ENCODE measurements at regions not wholly inside any gene's neighbourhood (a gene's known extent, or its start where the extent isn't known, plus 50 kb on each side); places are given as distances from the start of the nearest gene placed in this dataset.

DNA sequence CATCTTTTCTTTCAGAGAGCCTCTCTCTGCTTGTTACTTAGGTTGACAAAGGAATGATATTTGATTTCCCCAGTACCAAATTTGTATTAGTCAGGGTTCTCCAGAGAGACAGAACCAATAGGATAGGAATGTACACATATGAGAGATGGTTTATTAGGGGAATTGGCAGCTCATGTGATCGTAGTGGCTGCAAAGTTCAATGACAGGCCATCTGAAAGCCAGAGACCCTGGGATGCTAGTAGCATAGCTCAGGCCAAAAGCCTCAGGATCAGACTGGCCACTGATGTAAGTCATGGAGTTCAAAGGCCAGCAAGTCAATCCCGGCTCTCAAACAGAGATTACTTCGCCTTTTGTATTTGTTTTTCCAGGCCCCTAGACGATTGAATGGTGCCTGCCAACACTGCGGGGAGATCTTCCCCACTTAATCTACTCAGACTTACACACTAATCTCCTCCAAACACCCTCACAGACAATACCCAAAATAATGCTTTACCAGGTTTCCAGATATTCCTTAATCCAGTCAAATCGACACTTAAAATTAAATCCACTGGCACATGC, 215.5 kb downstream of the ALDH8A1 start:
- no peak overlapping the region for H3K4me3 ChIP-seq (replicated peaks; ENCODE audit: low read depth, low read length)
- TF ChIP-seq, protein P1, sequence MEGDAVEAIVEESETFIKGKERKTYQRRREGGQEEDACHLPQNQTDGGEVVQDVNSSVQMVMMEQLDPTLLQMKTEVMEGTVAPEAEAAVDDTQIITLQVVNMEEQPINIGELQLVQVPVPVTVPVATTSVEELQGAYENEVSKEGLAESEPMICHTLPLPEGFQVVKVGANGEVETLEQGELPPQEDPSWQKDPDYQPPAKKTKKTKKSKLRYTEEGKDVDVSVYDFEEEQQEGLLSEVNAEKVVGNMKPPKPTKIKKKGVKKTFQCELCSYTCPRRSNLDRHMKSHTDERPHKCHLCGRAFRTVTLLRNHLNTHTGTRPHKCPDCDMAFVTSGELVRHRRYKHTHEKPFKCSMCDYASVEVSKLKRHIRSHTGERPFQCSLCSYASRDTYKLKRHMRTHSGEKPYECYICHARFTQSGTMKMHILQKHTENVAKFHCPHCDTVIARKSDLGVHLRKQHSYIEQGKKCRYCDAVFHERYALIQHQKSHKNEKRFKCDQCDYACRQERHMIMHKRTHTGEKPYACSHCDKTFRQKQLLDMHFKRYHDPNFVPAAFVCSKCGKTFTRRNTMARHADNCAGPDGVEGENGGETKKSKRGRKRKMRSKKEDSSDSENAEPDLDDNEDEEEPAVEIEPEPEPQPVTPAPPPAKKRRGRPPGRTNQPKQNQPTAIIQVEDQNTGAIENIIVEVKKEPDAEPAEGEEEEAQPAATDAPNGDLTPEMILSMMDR (IDR thresholded peaks at IDR 0.05; ENCODE audit: low read depth, low read length, missing control alignments), result no peak
- no peak for DNase-seq (ENCODE audit: extremely low read depth, low read depth)

DNA sequence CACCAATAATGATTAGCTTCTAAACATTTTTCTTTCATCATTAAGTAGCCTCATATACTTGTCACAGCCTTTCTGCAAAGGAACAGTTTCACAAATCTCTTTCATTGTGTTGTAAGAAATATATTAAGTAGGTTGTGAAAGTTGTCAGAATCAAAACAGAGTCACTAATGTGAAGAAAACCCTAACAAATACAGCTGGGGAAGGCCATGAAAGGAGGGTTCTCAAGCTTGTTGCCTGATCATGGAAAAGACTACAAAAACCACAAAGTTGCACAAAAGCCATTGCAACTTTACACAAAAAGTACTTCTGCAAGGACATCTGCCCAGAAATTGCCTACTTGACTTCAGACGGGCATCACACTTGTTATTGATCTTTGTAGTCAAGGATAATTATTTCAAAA, 216.1 kb downstream of the ALDH8A1 start:
- H3K4me3 ChIP-seq (replicated peaks; ENCODE audit: low read depth, low read length), result no peak overlapping the region
- DNase-seq (ENCODE audit: extremely low read depth, low read depth), result no peak
- TF ChIP-seq, protein P1 (IDR thresholded peaks at IDR 0.05; ENCODE audit: low read depth, low read length, missing control alignments), result no peak

DNA sequence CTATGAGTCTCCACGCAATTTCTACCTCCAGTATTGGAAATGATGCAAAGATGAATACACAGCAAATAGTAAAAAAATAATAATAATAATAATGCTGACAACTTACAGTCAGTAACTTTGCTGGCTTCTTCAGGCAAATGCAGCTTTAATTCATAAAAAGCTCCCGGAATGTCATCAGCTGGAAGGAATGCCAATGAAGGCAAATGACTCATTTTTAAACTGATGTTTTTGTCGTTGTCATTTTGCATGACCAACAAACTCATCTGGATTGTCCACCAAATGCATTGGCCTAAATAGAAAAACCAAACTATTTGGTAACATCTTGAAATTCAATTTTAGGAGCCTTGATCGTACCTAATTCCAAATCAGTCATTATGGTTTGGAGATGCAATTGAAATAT, 217.1 kb downstream of the ALDH8A1 start:
- H3K4me3 ChIP-seq (replicated peaks; ENCODE audit: low read depth, low read length), result no peak overlapping the region
- TF ChIP-seq, protein P1 (IDR thresholded peaks at IDR 0.05; ENCODE audit: low read depth, low read length, missing control alignments), result no peak
- DNase-seq (ENCODE audit: extremely low read depth, low read depth), result no peak

DNA sequence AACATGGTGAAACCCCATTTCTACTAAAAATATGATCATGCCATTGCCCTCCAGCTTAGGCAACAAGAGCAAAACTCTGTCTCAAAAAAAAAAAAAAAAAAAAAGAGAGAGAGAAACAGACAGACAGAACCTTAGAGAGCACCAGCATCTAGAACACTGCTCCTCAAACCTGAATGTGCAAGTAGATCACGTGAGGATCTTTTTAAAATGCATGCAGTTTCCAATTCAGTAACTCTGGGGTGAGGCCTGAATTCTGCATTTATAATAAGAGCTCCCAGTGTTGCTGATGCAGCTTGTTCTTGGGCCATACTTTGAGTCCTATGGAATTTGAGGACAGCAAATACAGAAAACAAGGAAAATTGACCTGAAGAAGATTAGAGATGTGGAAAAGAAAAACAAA, 218.3 kb downstream of the ALDH8A1 start:
- DNase-seq (ENCODE audit: extremely low read depth, low read depth), result no peak
- TF ChIP-seq, protein P1 (IDR thresholded peaks at IDR 0.05; ENCODE audit: low read depth, low read length, missing control alignments), result no peak
- H3K4me3 ChIP-seq (replicated peaks; ENCODE audit: low read depth, low read length), result no peak overlapping the region

DNA sequence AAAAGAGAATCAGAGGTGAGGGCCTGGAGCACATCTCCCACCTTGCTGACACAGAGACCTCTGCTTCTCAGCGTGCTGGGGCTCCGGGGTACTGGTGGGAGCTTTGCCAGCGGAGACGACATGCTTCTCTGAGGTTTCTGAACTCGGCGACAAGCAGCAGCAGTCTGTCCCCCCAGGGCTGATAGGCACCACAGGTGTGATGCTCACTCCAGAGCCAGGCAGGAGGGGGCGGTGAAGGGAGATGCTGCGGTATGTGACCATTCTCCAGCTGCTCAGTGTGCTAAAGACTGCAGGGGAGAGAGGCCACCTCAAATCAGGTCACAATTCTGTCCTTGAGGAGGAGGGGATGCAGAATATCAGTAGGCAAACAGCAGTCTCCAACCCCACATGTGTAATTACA, 219.9 kb downstream of the ALDH8A1 start:
- no peak overlapping the region for H3K4me3 ChIP-seq (replicated peaks; ENCODE audit: low read depth, low read length)
- no peak for DNase-seq (ENCODE audit: extremely low read depth, low read depth)
- TF ChIP-seq, protein P1 (IDR thresholded peaks at IDR 0.05; ENCODE audit: low read depth, low read length, missing control alignments), result no peak

DNA sequence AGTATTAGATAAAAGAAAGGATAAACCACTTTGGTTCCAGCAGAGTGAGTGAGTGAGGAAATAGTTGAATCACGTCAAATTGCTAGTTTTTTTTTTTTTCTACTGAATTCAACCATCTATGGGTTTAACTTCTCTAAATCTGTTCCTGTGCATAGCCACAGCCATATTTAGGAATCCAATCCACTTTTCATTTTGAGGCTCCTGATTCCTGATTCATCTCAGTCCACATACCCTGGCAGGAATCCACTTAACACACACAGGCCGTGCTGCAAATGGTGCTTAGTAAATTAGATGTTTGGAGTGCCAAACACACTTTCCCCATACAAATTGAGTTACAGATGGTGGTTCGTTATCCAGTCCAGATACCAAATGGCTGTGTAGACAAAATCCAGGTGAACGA, 220.3 kb downstream of the ALDH8A1 start:
- H3K4me3 ChIP-seq (replicated peaks; ENCODE audit: low read depth, low read length), result no peak overlapping the region
- TF ChIP-seq, protein P1 (IDR thresholded peaks at IDR 0.05; ENCODE audit: low read depth, low read length, missing control alignments), result no peak
- DNase-seq (ENCODE audit: extremely low read depth, low read depth), result no peak

DNA sequence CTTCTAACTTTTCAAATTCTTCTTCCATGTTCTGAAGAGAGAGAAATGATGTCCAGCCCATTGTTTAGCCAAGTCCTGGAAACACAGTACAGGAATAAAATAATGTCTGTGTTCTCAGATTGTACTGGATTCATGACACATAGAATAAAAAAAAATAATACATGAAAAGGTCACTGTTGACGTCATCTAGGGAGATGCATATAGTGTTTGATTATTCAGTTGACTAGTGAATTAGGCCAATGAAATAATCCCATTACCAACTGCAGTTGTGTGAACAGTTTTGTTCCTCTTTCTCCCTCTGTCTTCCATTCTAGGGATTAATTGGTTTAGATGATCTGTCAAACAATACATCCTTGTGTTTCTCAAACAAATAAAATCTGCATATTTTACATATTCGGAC, 222.8 kb downstream of the ALDH8A1 start:
- TF ChIP-seq, protein P1 (IDR thresholded peaks at IDR 0.05; ENCODE audit: low read depth, low read length, missing control alignments), result no peak
- DNase-seq (ENCODE audit: extremely low read depth, low read depth), result no peak
- H3K4me3 ChIP-seq (replicated peaks; ENCODE audit: low read depth, low read length), result no peak overlapping the region

All from HFF-Myc (cell line).